Activated CD8-positive, alpha-beta memory T cell treated with anti-CD3 and anti-CD28 coated beads for 36 hours (primary cell): ENCODE measurements at regions not wholly inside any gene's neighbourhood (a gene's known extent, or its start where the extent isn't known, plus 50 kb on each side); places are given as distances from the start of the nearest gene placed in this dataset.
"Not testable (repeated sequence)": the region's sequence is repeated elsewhere in the genome, so short reads cannot be mapped to it uniquely, and the experiment has no call there.

Experiments
- CTCF ChIA-PET: fragments of 350-600 bp; sonication (Branson Sonifier 250); formaldehyde crosslinking; loops from one replicate; lab custom pipeline; 2021; ENCODE audit warnings: antibody characterized with exemption; lab: Charles Lee
- POLR2A ChIA-PET: fragments of 350-600 bp; sonication (Branson Sonifier 250); formaldehyde crosslinking; loops from one replicate; lab custom pipeline; 2021; ENCODE audit warnings: antibody characterized with exemption; lab: Charles Lee

- POLR2A ChIA-PET, CTCF ChIA-PET: not testable (repeated sequence)
Observed at GRCh38 chr12:97076912-97077311, 169.9 kb downstream of the NEDD1 start.

- CTCF ChIA-PET, result no interaction called here
- POLR2A ChIA-PET, result no interaction called here
Observed at GRCh38 chr12:97082029-97082428, 175.0 kb downstream of the NEDD1 start.

GRCh38 chr12:97093187-97093683 is 186.2 kb downstream of the NEDD1 start:
- POLR2A ChIA-PET, result no interaction called here
- CTCF ChIA-PET, result no interaction called here

- POLR2A ChIA-PET, result no interaction called here
Observed at GRCh38 chr12:97097734-97098133, 190.7 kb downstream of the NEDD1 start.

GRCh38 chr12:97109441-97109840 is 202.4 kb downstream of the NEDD1 start:
- POLR2A ChIA-PET, result no interaction called here
- CTCF ChIA-PET, result no interaction called here

More at GRCh38 chr12:97097734-97098133, 190.7 kb downstream of the NEDD1 start:
- CTCF ChIA-PET, result no interaction called here

- POLR2A ChIA-PET, result no interaction called here
- CTCF ChIA-PET, result no interaction called here
Observed at GRCh38 chr12:97112136-97112535, 205.1 kb downstream of the NEDD1 start.

- CTCF ChIA-PET, result no interaction called here
- POLR2A ChIA-PET, result no interaction called here
Observed at GRCh38 chr12:97118796-97119375, 211.8 kb downstream of the NEDD1 start.

- POLR2A ChIA-PET, result no interaction called here
- CTCF ChIA-PET, result no interaction called here
Observed at GRCh38 chr12:97127061-97127460, 220.0 kb downstream of the NEDD1 start.

GRCh38 chr12:97131220-97131981 is 224.3 kb downstream of the NEDD1 start:
- POLR2A ChIA-PET, result no interaction called here
- CTCF ChIA-PET, result no interaction called here

- ChIA-PET POLR2A (no interaction called here), CTCF (no interaction called here)
Observed at GRCh38 chr12:97132270-97132669, 225.2 kb downstream of the NEDD1 start.

- POLR2A ChIA-PET, result no interaction called here
- CTCF ChIA-PET, result no interaction called here
Observed at GRCh38 chr12:97134495-97134894, 227.4 kb downstream of the NEDD1 start.

GRCh38 chr12:97140355-97140754 is 233.3 kb downstream of the NEDD1 start:
- ChIA-PET POLR2A (no interaction called here), CTCF (no interaction called here)

GRCh38 chr12:97142737-97143410 is 235.8 kb downstream of the NEDD1 start:
- ChIA-PET POLR2A (no interaction called here), CTCF (no interaction called here)

- ChIA-PET POLR2A (no interaction called here), CTCF (interaction anchor here (1.2 to 1.4 kb wide), 2 partner anchors 18 to 1248 kb away, joined by 3 to 4 read pairs; no protein-coding TSS in a partner anchor)
Observed at GRCh38 chr12:97148941-97149559, 242.0 kb downstream of the NEDD1 start.

GRCh38 chr12:97151481-97151880 is 244.4 kb downstream of the NEDD1 start:
- POLR2A ChIA-PET, result no interaction called here
- CTCF ChIA-PET, result no interaction called here

- POLR2A ChIA-PET, result no interaction called here
- CTCF ChIA-PET, result no interaction called here
Observed at GRCh38 chr12:97159377-97159776, 252.3 kb downstream of the NEDD1 start.

- POLR2A ChIA-PET, result interaction anchor here (0.6 kb wide), 1 partner anchor 1216 kb away, joined by 7 read pairs; no protein-coding TSS in a partner anchor
- CTCF ChIA-PET, result no interaction called here
Observed at GRCh38 chr12:97160277-97160676, 253.2 kb downstream of the NEDD1 start.

- POLR2A ChIA-PET, result no interaction called here
- CTCF ChIA-PET, result no interaction called here
Observed at GRCh38 chr12:97162173-97162572, 255.1 kb downstream of the NEDD1 start.

GRCh38 chr12:97164936-97165335 is 257.9 kb downstream of the NEDD1 start:
- ChIA-PET POLR2A (no interaction called here), CTCF (no interaction called here)

GRCh38 chr12:97167598-97167997 is 260.5 kb downstream of the NEDD1 start:
- ChIA-PET CTCF (interaction anchor here (1.5 kb wide), 1 partner anchor 19 kb away, joined by 4 read pairs; no protein-coding TSS in a partner anchor), POLR2A (no interaction called here)
